ENCODE measurements at regions not wholly inside any gene's neighbourhood (a gene's known extent, or its start where the extent isn't known, plus 50 kb on each side); places are given as distances from the start of the nearest gene placed in this dataset.

GRCh38 chr4:32334759-32335158 is 1614.6 kb downstream of the PCDH7 start:
- TF ChIP-seq, protein P1, sequence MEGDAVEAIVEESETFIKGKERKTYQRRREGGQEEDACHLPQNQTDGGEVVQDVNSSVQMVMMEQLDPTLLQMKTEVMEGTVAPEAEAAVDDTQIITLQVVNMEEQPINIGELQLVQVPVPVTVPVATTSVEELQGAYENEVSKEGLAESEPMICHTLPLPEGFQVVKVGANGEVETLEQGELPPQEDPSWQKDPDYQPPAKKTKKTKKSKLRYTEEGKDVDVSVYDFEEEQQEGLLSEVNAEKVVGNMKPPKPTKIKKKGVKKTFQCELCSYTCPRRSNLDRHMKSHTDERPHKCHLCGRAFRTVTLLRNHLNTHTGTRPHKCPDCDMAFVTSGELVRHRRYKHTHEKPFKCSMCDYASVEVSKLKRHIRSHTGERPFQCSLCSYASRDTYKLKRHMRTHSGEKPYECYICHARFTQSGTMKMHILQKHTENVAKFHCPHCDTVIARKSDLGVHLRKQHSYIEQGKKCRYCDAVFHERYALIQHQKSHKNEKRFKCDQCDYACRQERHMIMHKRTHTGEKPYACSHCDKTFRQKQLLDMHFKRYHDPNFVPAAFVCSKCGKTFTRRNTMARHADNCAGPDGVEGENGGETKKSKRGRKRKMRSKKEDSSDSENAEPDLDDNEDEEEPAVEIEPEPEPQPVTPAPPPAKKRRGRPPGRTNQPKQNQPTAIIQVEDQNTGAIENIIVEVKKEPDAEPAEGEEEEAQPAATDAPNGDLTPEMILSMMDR (IDR thresholded peaks at IDR 0.05): no peak
- no peak for TF ChIP-seq POLR2A (IDR thresholded peaks at IDR 0.05)

Data from adrenal gland (tissue), 5 donors.